Right atrium auricular region (tissue), 2 donors: ENCODE measurements at regions not wholly inside any gene's neighbourhood (a gene's known extent, or its start where the extent isn't known, plus 50 kb on each side); places are given as distances from the start of the nearest gene placed in this dataset.

Experiments
- DNase-seq: peaks from one replicate; pipeline ENCODE4 v3.0.0-alpha.2; 2019; ENCODE audit warnings: low spot score
- H3K27ac ChIP-seq, 2 donors: fragments of 200-600 bp; sonication (generic); 1 replicate in 1 of 2; 2 replicates in 1 of 2; pipeline ENCODE4 v1.5.1; 2016 to 2019
- H3K27me3 ChIP-seq, 2 donors: fragments of 200-600 bp; sonication (generic); one replicate each; pipeline versions ENCODE4 v1.5.1 to v1.6.0; 2017 to 2019
- H3K36me3 ChIP-seq: fragments of 200-600 bp; sonication (generic); one replicate; pipeline ENCODE4 v1.5.1; 2016
- H3K4me1 ChIP-seq, 2 donors: fragments of 200-600 bp; sonication (generic); one replicate each; pipeline versions ENCODE4 v1.5.1 to v1.6.0; 2017 to 2019
- H3K4me3 ChIP-seq, 2 donors: fragments of 200-600 bp; sonication (generic); 1 replicate in 1 of 2; 2 replicates in 1 of 2; pipeline ENCODE4 v1.5.1; 2017 to 2019; ENCODE audit warnings: mild to moderate bottlenecking in 1 of 2, moderate library complexity in 1 of 2
- H3K9me3 ChIP-seq, 2 donors: fragments of 200-600 bp; sonication (generic); one replicate each; pipeline ENCODE4 v1.5.1; 2019
- TF ChIP-seq, protein P1 (sequence below), 2 donors: fragments of 200-600 bp; sonication (generic); IDR thresholded peaks; one replicate each; pipeline ENCODE4 v1.5.1; 2019; ENCODE audit warnings: antibody characterized with exemption in 2 of 2

DNA sequence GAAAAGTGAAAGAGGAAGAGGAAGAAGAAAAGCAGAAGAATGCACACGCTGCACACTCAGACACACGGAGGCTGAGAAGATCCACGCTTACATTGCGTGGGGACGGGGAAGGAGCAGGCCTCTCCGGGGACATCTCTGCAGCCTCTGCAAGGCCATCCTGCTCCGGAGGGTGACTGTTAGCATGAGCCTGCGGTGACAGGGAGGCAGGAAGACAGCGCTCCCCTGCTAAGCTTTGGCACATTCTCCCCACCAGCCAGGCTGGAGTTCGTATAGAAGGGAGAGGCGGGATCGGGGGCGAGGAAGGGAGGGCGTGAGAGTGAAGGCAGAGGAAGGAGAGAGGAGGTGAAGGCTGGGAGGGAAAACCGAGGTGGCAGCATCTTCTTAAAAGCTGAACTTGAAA lies 366.0 kb upstream of the SHH start:
- TF ChIP-seq, protein P1, sequence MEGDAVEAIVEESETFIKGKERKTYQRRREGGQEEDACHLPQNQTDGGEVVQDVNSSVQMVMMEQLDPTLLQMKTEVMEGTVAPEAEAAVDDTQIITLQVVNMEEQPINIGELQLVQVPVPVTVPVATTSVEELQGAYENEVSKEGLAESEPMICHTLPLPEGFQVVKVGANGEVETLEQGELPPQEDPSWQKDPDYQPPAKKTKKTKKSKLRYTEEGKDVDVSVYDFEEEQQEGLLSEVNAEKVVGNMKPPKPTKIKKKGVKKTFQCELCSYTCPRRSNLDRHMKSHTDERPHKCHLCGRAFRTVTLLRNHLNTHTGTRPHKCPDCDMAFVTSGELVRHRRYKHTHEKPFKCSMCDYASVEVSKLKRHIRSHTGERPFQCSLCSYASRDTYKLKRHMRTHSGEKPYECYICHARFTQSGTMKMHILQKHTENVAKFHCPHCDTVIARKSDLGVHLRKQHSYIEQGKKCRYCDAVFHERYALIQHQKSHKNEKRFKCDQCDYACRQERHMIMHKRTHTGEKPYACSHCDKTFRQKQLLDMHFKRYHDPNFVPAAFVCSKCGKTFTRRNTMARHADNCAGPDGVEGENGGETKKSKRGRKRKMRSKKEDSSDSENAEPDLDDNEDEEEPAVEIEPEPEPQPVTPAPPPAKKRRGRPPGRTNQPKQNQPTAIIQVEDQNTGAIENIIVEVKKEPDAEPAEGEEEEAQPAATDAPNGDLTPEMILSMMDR (IDR thresholded peaks at IDR 0.05) = no peak
- H3K4me1 ChIP-seq = no peaks in the 10 kb centered on the region
- no peak overlapping the region for H3K27ac ChIP-seq
- H3K9me3 ChIP-seq = no peaks in the 10 kb centered on the region
- no peak overlapping the region for H3K4me3 ChIP-seq
- H3K27me3 ChIP-seq = no peaks in the 10 kb centered on the region
- no peaks in the 10 kb centered on the region for H3K36me3 ChIP-seq
- no peak for DNase-seq

- H3K9me3 ChIP-seq = no peaks in the 10 kb centered on the region
- H3K27ac ChIP-seq = no peak overlapping the region
- TF ChIP-seq, protein P1 (IDR thresholded peaks at IDR 0.05) = no peak
- H3K4me3 ChIP-seq = no peak overlapping the region
- no peaks in the 10 kb centered on the region for H3K4me1 ChIP-seq
- H3K36me3 ChIP-seq = no peaks in the 10 kb centered on the region
- H3K27me3 ChIP-seq = no peaks in the 10 kb centered on the region
- DNase-seq = no peak
Measured at GRCh38 chr7:156177422-156178055, 365.3 kb upstream of the SHH start.

- no peak overlapping the region for H3K27ac ChIP-seq
- H3K9me3 ChIP-seq = no peaks in the 10 kb centered on the region
- H3K27me3 ChIP-seq = no peaks in the 10 kb centered on the region
- peak; percentile 36 for DNase-seq
- H3K36me3 ChIP-seq = no peaks in the 10 kb centered on the region
- no peaks in the 10 kb centered on the region for H3K4me1 ChIP-seq
- H3K4me3 ChIP-seq = no peak overlapping the region
- TF ChIP-seq, protein P1 (IDR thresholded peaks at IDR 0.05) = no peak
Measured at GRCh38 chr7:156176039-156176438, 363.8 kb upstream of the SHH start.

- H3K27ac ChIP-seq = no peak overlapping the region
- H3K4me1 ChIP-seq = no peaks in the 10 kb centered on the region
- H3K4me3 ChIP-seq = no peak overlapping the region
- no peak for DNase-seq
- H3K36me3 ChIP-seq = no peaks in the 10 kb centered on the region
- no peaks in the 10 kb centered on the region for H3K27me3 ChIP-seq
- TF ChIP-seq, protein P1 (IDR thresholded peaks at IDR 0.05) = no peak
- no peaks in the 10 kb centered on the region for H3K9me3 ChIP-seq
Measured at GRCh38 chr7:156175003-156175402, 362.7 kb upstream of the SHH start.

- no peak for DNase-seq
- no peak overlapping the region for H3K27ac ChIP-seq
- H3K4me1 ChIP-seq = no peaks in the 10 kb centered on the region
- no peaks in the 10 kb centered on the region for H3K9me3 ChIP-seq
- no peaks in the 10 kb centered on the region for H3K27me3 ChIP-seq
- no peaks in the 10 kb centered on the region for H3K36me3 ChIP-seq
- TF ChIP-seq, protein P1 (IDR thresholded peaks at IDR 0.05) = no peak
- no peak overlapping the region for H3K4me3 ChIP-seq
Measured at GRCh38 chr7:156174428-156174827, 362.2 kb upstream of the SHH start.

DNA sequence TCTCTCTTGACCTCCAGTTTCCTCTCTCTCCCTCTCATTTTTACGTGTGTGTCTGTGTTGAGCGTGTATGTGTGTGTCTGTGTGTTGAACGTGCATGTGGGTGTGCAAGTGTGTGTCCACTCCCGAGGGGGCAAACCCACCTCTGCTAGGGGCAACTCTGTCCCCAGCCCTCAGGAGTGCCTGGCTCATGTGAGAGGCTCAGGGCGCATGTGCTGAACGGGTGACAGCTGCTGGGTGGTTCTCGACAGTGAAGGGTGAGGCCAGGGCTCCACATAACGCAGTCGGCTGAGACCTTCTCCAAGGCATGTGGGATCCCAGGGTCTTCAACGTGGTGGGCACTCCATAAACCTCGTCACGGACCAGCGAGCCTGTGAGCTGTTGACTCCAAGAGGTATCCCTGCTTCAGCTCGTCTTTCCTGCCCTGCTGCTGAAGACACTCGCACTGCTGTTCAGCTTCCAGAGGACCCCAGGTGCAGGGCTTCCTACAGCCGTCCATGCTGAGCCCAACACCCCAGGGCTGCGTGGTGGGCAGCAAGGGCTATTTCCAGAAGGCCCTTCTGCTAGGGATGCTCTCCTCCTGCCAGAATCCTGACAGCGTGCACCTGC lies 361.6 kb upstream of the SHH start:
- H3K9me3 ChIP-seq = no peaks in the 10 kb centered on the region

More for the DNA sequence above, 361.6 kb upstream of the SHH start:
- Histone ChIP-seq H3K4me1 (no peaks in the 10 kb centered on the region), H3K27ac (no peak overlapping the region), H3K27me3 (no peaks in the 10 kb centered on the region), H3K4me3 (no peak overlapping the region), H3K36me3 (no peaks in the 10 kb centered on the region)
- TF ChIP-seq, protein P1 (IDR thresholded peaks at IDR 0.05) = no peak
- no peak for DNase-seq
